Stomach (tissue), 8 donors: ENCODE measurements at regions not wholly inside any gene's neighbourhood (a gene's known extent, or its start where the extent isn't known, plus 50 kb on each side); places are given as distances from the start of the nearest gene placed in this dataset.
"Not testable (repeated sequence)": the region's sequence is repeated elsewhere in the genome, so short reads cannot be mapped to it uniquely, and the experiment has no call there.

ENCODE experiments used
- DNase-seq, 2 donors: peaks; one replicate each; pipeline versions ENCODE4 v3.0.0 to v3.0.0-alpha.2; 2013 to 2019
- H3K27ac ChIP-seq, 5 donors: fragments of 200-600 bp in 4 of 5; sonication (generic) in 4 of 5; one replicate each; pipeline ENCODE4 v1.5.1; 2013 to 2019; ENCODE audit warnings: mild to moderate bottlenecking in 1 of 5, moderate library complexity in 1 of 5
- H3K27me3 ChIP-seq, 3 donors: fragments of 200-600 bp; sonication (generic); one replicate each; pipeline ENCODE4 v1.5.1; 2017 to 2019; ENCODE audit warnings: mixed run types in 1 of 3
- H3K36me3 ChIP-seq, 4 donors: fragments of 200-600 bp; sonication (generic); 1 replicate in 3 of 4; 2 replicates in 1 of 4; pipeline ENCODE4 v1.5.1; 2016 to 2019
- H3K4me1 ChIP-seq, 4 donors: fragments of 200-600 bp; sonication (generic); one replicate each; pipeline ENCODE4 v1.5.1; 2016 to 2019
- H3K4me3 ChIP-seq, 4 donors: fragments of 200-600 bp; sonication (generic) in 3 of 4; one replicate each; pipeline ENCODE4 v1.5.1; 2016 to 2019; ENCODE audit warnings: mild to moderate bottlenecking in 1 of 4
- H3K9me3 ChIP-seq, 4 donors: fragments of 200-600 bp; sonication (generic); one replicate each; pipeline ENCODE4 v1.5.1; 2016 to 2019
- CTCF ChIP-seq, 7 experiments: fragments of 450-650 bp in 4 of 7; fragments of 200-600 bp in 3 of 7; sonication (generic) in 3 of 7; IDR thresholded peaks; one replicate each; pipeline ENCODE4 v1.5.1; 2016 to 2019; ENCODE audit warnings: antibody characterized with exemption in 7 of 7, control low read depth in 2 of 7, mild to moderate bottlenecking in 1 of 7
- EP300 ChIP-seq: sonication (generic); formaldehyde crosslinking; IDR thresholded peaks from one replicate; pipeline ENCODE4 v1.6.1; 2017; ENCODE audit warnings: antibody characterized with exemption
- POLR2A ChIP-seq, 4 donors: fragments of 450-650 bp; IDR thresholded peaks; one replicate each; pipeline ENCODE4 v1.6.1; 2016; ENCODE audit warnings: antibody characterized with exemption in 4 of 4, control low read depth in 2 of 4, mild to moderate bottlenecking in 1 of 4, moderate library complexity in 1 of 4
- POLR2AphosphoS5 ChIP-seq, 3 donors: sonication (generic); formaldehyde crosslinking; IDR thresholded peaks; one replicate each; pipeline ENCODE4 v1.6.1; 2016; ENCODE audit warnings: antibody characterized with exemption in 3 of 3
- WGBS, 5 donors: extraction: QIAGEN DNeasy Blood & Tissue Kit in 3 of 5; methylation state at CpG; one replicate each; pipeline versions ENCODE4 v1.1.5 to v1.1.7; 2013 to 2018; 5-methylcytosine and 5-hydroxymethylcytosine counted together
- intact Hi-C: fragments of 100-400 bp; cut with DNase I; formaldehyde crosslinking; loops from one replicate; pipeline ENCODE4 v1.15.1; 2023; ENCODE audit warnings: low total_unique reads
- donor health status: healthy with polysubstance abuse.
- donor health status: Bipolar disorder and iron deficiency.
- donor health status: healthy.

GRCh38 chr3:197618408-197618807 lies 62.6 kb upstream of the BDH1 start:
- peaks cover 52 to 89% (median 86%) of the 10 kb centered on the region in 4 donors for H3K36me3 ChIP-seq
- intact Hi-C loops, H3K4me3 ChIP-seq, H3K4me1 ChIP-seq, H3K9me3 ChIP-seq, DNase-seq, H3K27ac ChIP-seq, H3K27me3 ChIP-seq: not testable (repeated sequence)
- whole genome bisulfite sequencing, 5 donors, result 84 to 92% (median 87%) methylated on average over 5 of the region's 5 CpGs

GRCh38 chr3:197615430-197615829 lies 59.7 kb upstream of the BDH1 start:
- intact Hi-C loops, result no loop called here
- H3K27ac ChIP-seq, result no peak overlapping the region
- DNase-seq, result no peak
- H3K36me3 ChIP-seq, result peaks cover 58 to 97% (median 94%) of the 10 kb centered on the region in 4 donors
- H3K4me3 ChIP-seq, result no peak overlapping the region
- 95 to 99% (median 96%) methylated on average over 3 of the region's 3 CpGs for WGBS, 5 donors
- no peaks in the 10 kb centered on the region for H3K27me3 ChIP-seq
- TF ChIP-seq CTCF (IDR thresholded peaks at IDR 0.05) (no peak), POLR2AphosphoS5 (IDR thresholded peaks at IDR 0.05) (no peak), POLR2A (IDR thresholded peaks at IDR 0.05) (no peak), EP300 (no peak)
- H3K9me3 ChIP-seq, result peaks cover 0 to 5% (median 2%) of the 10 kb centered on the region in 4 donors
- no peaks in the 10 kb centered on the region for H3K4me1 ChIP-seq

GRCh38 chr3:197614134-197614533 lies 58.4 kb upstream of the BDH1 start:
- 85 to 96% (median 90%) methylated on average over 3 of the region's 3 CpGs for WGBS, 5 donors
- H3K9me3 ChIP-seq, intact Hi-C loops, H3K27me3 ChIP-seq, H3K4me1 ChIP-seq, H3K4me3 ChIP-seq, DNase-seq, H3K27ac ChIP-seq: not testable (repeated sequence)
- peaks cover 47 to 97% (median 90%) of the 10 kb centered on the region in 4 donors for H3K36me3 ChIP-seq

GRCh38 chr3:197613199-197613598 lies 57.4 kb upstream of the BDH1 start:
- intact Hi-C loops, result no loop called here
- H3K27ac ChIP-seq, result no peak overlapping the region
- H3K36me3 ChIP-seq, result peaks cover 45 to 97% (median 90%) of the 10 kb centered on the region in 4 donors
- H3K4me3 ChIP-seq, result no peak overlapping the region
- no peak for TF ChIP-seq CTCF (IDR thresholded peaks at IDR 0.05)
- no peak for TF ChIP-seq POLR2AphosphoS5 (IDR thresholded peaks at IDR 0.05)
- TF ChIP-seq EP300, result no peak
- WGBS, 5 donors, result 79 to 93% (median 92%) methylated on average over 6 of the region's 6 CpGs
- H3K27me3 ChIP-seq, result no peaks in the 10 kb centered on the region
- peaks cover 0 to 5% (median 2%) of the 10 kb centered on the region in 4 donors for H3K9me3 ChIP-seq
- DNase-seq, result no peak
- H3K4me1 ChIP-seq, result no peaks in the 10 kb centered on the region

GRCh38 chr3:197611255-197611654 lies 55.5 kb upstream of the BDH1 start:
- H3K9me3 ChIP-seq, result peaks cover 0 to 5% (median 2%) of the 10 kb centered on the region in 4 donors
- no peak overlapping the region for H3K4me3 ChIP-seq
- no peaks in the 10 kb centered on the region for H3K27me3 ChIP-seq
- peaks cover 0 to 5% (median 0%) of the 10 kb centered on the region in 4 donors for H3K4me1 ChIP-seq
- DNase-seq, result no peak
- WGBS, 5 donors, result 92 to 100% (median 96%) methylated on average over 2 of the region's 2 CpGs
- intact Hi-C loops, result no loop called here
- peaks cover 53 to 99% (median 93%) of the 10 kb centered on the region in 4 donors for H3K36me3 ChIP-seq
- no peak overlapping the region for H3K27ac ChIP-seq
- TF ChIP-seq CTCF (IDR thresholded peaks at IDR 0.05) (no peak), POLR2AphosphoS5 (IDR thresholded peaks at IDR 0.05) (no peak), POLR2A (IDR thresholded peaks at IDR 0.05) (no peak), EP300 (no peak)
